ENCODE measurements at regions not wholly inside any gene's neighbourhood (a gene's known extent, or its start where the extent isn't known, plus 50 kb on each side); places are given as distances from the start of the nearest gene placed in this dataset.

DNA sequence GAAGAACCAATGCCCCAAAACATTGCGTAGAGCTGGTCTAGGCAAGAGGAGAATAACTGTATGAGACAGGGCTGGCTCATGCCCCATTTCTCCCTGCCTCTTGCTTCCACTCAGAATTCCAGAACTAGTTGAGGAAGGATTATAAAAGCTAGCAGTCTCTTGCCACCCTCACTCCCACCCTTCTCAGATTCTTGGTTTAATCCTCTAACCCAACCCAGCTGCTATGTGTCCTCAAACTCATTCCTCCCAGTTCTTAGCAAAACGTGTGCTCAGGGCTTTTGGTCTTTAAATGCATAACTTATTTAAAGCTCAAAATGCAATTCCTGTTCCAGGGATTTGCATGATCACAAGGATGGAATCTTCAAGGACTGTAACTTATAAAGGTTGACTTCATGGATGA lies 466.3 kb downstream of the COG6 start:
- TF ChIP-seq POLR2A (IDR thresholded peaks at IDR 0.05), result no peak
- TF ChIP-seq, protein P1, sequence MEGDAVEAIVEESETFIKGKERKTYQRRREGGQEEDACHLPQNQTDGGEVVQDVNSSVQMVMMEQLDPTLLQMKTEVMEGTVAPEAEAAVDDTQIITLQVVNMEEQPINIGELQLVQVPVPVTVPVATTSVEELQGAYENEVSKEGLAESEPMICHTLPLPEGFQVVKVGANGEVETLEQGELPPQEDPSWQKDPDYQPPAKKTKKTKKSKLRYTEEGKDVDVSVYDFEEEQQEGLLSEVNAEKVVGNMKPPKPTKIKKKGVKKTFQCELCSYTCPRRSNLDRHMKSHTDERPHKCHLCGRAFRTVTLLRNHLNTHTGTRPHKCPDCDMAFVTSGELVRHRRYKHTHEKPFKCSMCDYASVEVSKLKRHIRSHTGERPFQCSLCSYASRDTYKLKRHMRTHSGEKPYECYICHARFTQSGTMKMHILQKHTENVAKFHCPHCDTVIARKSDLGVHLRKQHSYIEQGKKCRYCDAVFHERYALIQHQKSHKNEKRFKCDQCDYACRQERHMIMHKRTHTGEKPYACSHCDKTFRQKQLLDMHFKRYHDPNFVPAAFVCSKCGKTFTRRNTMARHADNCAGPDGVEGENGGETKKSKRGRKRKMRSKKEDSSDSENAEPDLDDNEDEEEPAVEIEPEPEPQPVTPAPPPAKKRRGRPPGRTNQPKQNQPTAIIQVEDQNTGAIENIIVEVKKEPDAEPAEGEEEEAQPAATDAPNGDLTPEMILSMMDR (IDR thresholded peaks at IDR 0.05), result no peak
- TF ChIP-seq POLR2AphosphoS5 (IDR thresholded peaks at IDR 0.05), result no peak
